Liver (tissue), 7 donors: ENCODE measurements at regions not wholly inside any gene's neighbourhood (a gene's known extent, or its start where the extent isn't known, plus 50 kb on each side); places are given as distances from the start of the nearest gene placed in this dataset.

Experiments used
- DNase-seq: peaks from one replicate; pipeline ENCODE4 v3.0.0-alpha.2; 2017; ENCODE audit warnings: low spot score
- H3K27ac ChIP-seq, 2 donors: one replicate each; pipeline ENCODE4 v1.7.0; 2013; ENCODE audit warnings: inconsistent platforms in 2 of 2, low read length in 2 of 2, control low read depth in 1 of 2, low read depth in 1 of 2, mild to moderate bottlenecking in 1 of 2
- H3K27me3 ChIP-seq, 4 donors: one replicate each; pipeline versions ENCODE4 v1.6.1 to v1.7.0; 2013; ENCODE audit warnings: low read length in 3 of 4, inconsistent platforms in 1 of 4, mild to moderate bottlenecking in 1 of 4, moderate library complexity in 1 of 4; ENCODE audit not compliant: control insufficient read depth in 4 of 4, insufficient read depth in 4 of 4
- H3K36me3 ChIP-seq, 4 donors: one replicate each; pipeline versions ENCODE4 v1.6.1 to v1.7.0; 2013; ENCODE audit warnings: low read length in 3 of 4, mild to moderate bottlenecking in 3 of 4, low read depth in 1 of 4, moderate library complexity in 1 of 4; ENCODE audit not compliant: control insufficient read depth in 4 of 4, insufficient read depth in 3 of 4
- H3K4me1 ChIP-seq, 4 donors: one replicate each; pipeline versions ENCODE4 v1.6.1 to v1.7.0; 2013; ENCODE audit warnings: low read length in 3 of 4, mild to moderate bottlenecking in 3 of 4, moderate library complexity in 1 of 4; ENCODE audit not compliant: control insufficient read depth in 4 of 4, insufficient read depth in 4 of 4
- H3K4me3 ChIP-seq, 3 donors: one replicate each; pipeline versions ENCODE4 v1.6.1 to v1.7.0; 2013; ENCODE audit warnings: low read length in 3 of 3, control low read depth in 1 of 3, low read depth in 1 of 3, mild to moderate bottlenecking in 1 of 3
- H3K9ac ChIP-seq, 2 donors: one replicate each; pipeline ENCODE4 v1.7.0; 2013; ENCODE audit warnings: low read length in 2 of 2, mild to moderate bottlenecking in 2 of 2, moderate library complexity in 2 of 2, control low read depth in 1 of 2, low read depth in 1 of 2
- H3K9me3 ChIP-seq, 4 donors: one replicate each; pipeline versions ENCODE4 v1.6.1 to v1.7.0; 2013; ENCODE audit warnings: low read length in 3 of 4; ENCODE audit not compliant: control insufficient read depth in 4 of 4
- ATF3 ChIP-seq: IDR thresholded peaks from 2 replicates; pipeline ENCODE4 v1.6.1; 2016; ENCODE audit warnings: antibody characterized with exemption
- EGR1 ChIP-seq, 2 donors: IDR thresholded peaks; 2 replicates each; pipeline ENCODE4 v1.6.1; 2016 to 2018; ENCODE audit warnings: antibody characterized with exemption in 2 of 2, low read depth in 2 of 2
- FOXA1 ChIP-seq: IDR thresholded peaks from 2 replicates; pipeline ENCODE4 v1.6.1; 2016; ENCODE audit warnings: antibody characterized with exemption
- GABPA ChIP-seq, 2 donors: IDR thresholded peaks in 1 of 2; conservative IDR thresholded peaks in 1 of 2; 2 replicates each; pipeline ENCODE4 v1.6.1; 2016; ENCODE audit warnings: antibody characterized with exemption in 2 of 2, mild to moderate bottlenecking in 1 of 2, moderate library complexity in 1 of 2
- HNF4A ChIP-seq, 2 donors: conservative IDR thresholded peaks; 2 replicates each; pipeline ENCODE4 v1.6.1; 2016; ENCODE audit warnings: antibody characterized with exemption in 2 of 2, mild to moderate bottlenecking in 2 of 2
- HNF4G ChIP-seq: IDR thresholded peaks from 2 replicates; pipeline ENCODE4 v1.6.1; 2016; ENCODE audit warnings: antibody characterized with exemption
- JUND ChIP-seq, 2 donors: IDR thresholded peaks; 2 replicates each; pipeline ENCODE4 v1.6.1; 2016; ENCODE audit warnings: antibody characterized with exemption in 2 of 2
- MAX ChIP-seq: IDR thresholded peaks from 2 replicates; pipeline ENCODE4 v1.6.1; 2016; ENCODE audit warnings: antibody characterized with exemption
- NR2F2 ChIP-seq: IDR thresholded peaks from 2 replicates; pipeline ENCODE4 v1.6.1; 2016; ENCODE audit warnings: antibody characterized with exemption
- RAD21 ChIP-seq, 2 donors: IDR thresholded peaks; 2 replicates each; pipeline ENCODE4 v1.6.1; 2016; ENCODE audit warnings: antibody characterized with exemption in 2 of 2, mild to moderate bottlenecking in 2 of 2
- RXRA ChIP-seq, 2 donors: IDR thresholded peaks; 2 replicates each; pipeline ENCODE4 v1.6.1; 2017 to 2018; ENCODE audit warnings: antibody characterized with exemption in 2 of 2, mild to moderate bottlenecking in 1 of 2
- SP1 ChIP-seq: IDR thresholded peaks from 2 replicates; pipeline ENCODE4 v1.6.1; 2018; ENCODE audit warnings: antibody characterized with exemption, mild to moderate bottlenecking
- TAF1 ChIP-seq: conservative IDR thresholded peaks from 2 replicates; pipeline ENCODE4 v1.6.1; 2016; ENCODE audit warnings: antibody characterized with exemption, mild to moderate bottlenecking
- YY1 ChIP-seq: IDR thresholded peaks from 2 replicates; pipeline ENCODE4 v1.6.1; 2016; ENCODE audit warnings: antibody characterized with exemption, mild to moderate bottlenecking
- ZBTB33 ChIP-seq: IDR thresholded peaks from 2 replicates; pipeline ENCODE4 v1.6.1; 2016; ENCODE audit warnings: antibody characterized with exemption
- WGBS: extraction: QIAGEN DNeasy Blood & Tissue Kit; methylation state at CpG from one replicate; pipeline ENCODE4 v1.1.7; 2013; 5-methylcytosine and 5-hydroxymethylcytosine counted together
- TF ChIP-seq, protein P1 (sequence below): IDR thresholded peaks from 2 replicates; pipeline ENCODE4 v1.6.1; 2016; ENCODE audit warnings: antibody characterized with exemption, mild to moderate bottlenecking
- donor health status: healthy.
- donor health status: healthy.
- donor health status: healthy.
- donor health status: healthy.

GRCh38 chrX:148269513-148269912, 230.9 kb upstream of the AFF2 start:
- H3K27ac ChIP-seq: no peak overlapping the region
- no peaks in the 10 kb centered on the region for H3K9me3 ChIP-seq
- DNase-seq: no peak
- TF ChIP-seq YY1 (no peak), HNF4G (no peak), JUND (IDR thresholded peaks at IDR 0.05) (no peak), TAF1 (no peak), RAD21 (IDR thresholded peaks at IDR 0.05) (no peak), EGR1 (IDR thresholded peaks at IDR 0.05; ENCODE audit: low read depth in 2 of 2) (no peak), FOXA1 (no peak), ZBTB33 (no peak), SP1 (no peak), GABPA (IDR thresholded peaks at IDR 0.05 in 1 of 2, conservative IDR thresholded peaks at IDR 0.05 in 1 of 2) (no peak), NR2F2 (no peak), HNF4A (conservative IDR thresholded peaks at IDR 0.05) (no peak), MAX (no peak), ATF3 (no peak), RXRA (IDR thresholded peaks at IDR 0.05) (no peak)
- TF ChIP-seq, protein P1, sequence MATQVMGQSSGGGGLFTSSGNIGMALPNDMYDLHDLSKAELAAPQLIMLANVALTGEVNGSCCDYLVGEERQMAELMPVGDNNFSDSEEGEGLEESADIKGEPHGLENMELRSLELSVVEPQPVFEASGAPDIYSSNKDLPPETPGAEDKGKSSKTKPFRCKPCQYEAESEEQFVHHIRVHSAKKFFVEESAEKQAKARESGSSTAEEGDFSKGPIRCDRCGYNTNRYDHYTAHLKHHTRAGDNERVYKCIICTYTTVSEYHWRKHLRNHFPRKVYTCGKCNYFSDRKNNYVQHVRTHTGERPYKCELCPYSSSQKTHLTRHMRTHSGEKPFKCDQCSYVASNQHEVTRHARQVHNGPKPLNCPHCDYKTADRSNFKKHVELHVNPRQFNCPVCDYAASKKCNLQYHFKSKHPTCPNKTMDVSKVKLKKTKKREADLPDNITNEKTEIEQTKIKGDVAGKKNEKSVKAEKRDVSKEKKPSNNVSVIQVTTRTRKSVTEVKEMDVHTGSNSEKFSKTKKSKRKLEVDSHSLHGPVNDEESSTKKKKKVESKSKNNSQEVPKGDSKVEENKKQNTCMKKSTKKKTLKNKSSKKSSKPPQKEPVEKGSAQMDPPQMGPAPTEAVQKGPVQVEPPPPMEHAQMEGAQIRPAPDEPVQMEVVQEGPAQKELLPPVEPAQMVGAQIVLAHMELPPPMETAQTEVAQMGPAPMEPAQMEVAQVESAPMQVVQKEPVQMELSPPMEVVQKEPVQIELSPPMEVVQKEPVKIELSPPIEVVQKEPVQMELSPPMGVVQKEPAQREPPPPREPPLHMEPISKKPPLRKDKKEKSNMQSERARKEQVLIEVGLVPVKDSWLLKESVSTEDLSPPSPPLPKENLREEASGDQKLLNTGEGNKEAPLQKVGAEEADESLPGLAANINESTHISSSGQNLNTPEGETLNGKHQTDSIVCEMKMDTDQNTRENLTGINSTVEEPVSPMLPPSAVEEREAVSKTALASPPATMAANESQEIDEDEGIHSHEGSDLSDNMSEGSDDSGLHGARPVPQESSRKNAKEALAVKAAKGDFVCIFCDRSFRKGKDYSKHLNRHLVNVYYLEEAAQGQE: no peak
- H3K9ac ChIP-seq: no peak overlapping the region
- H3K27me3 ChIP-seq: peaks cover 0 to 3% (median 0%) of the 10 kb centered on the region in 4 donors
- H3K4me3 ChIP-seq: no peak overlapping the region
- H3K36me3 ChIP-seq: no peaks in the 10 kb centered on the region
- no peaks in the 10 kb centered on the region for H3K4me1 ChIP-seq
- WGBS: 56% methylated on average over 3 of the region's 3 CpGs

DNA sequence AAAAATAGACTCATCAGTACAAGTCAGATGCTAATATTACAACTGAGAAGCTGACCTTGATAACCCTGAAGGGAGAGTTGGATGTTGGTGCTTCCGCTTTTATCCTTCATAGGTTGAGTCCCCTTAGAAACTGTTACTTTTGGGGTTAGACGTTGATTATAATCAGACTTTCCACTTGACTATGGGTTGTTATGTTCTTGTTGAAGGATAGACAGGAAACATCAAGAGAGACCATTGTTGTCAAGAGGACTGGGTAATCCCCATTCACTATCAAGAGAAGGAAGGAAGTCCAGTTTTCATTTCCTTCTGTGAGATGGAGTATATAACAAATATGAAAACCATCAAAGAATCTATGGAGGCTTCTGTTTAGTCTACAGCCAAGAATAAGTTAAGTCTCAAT, 229.9 kb upstream of the AFF2 start:
- WGBS: 58% methylated on average over 2 of the region's 2 CpGs
- no peaks in the 10 kb centered on the region for H3K27me3 ChIP-seq
- H3K9ac ChIP-seq: no peak overlapping the region
- no peak for TF ChIP-seq JUND (IDR thresholded peaks at IDR 0.05)
- TF ChIP-seq TAF1: no peak
- TF ChIP-seq GABPA (IDR thresholded peaks at IDR 0.05 in 1 of 2, conservative IDR thresholded peaks at IDR 0.05 in 1 of 2): no peak
- no peak for TF ChIP-seq ZBTB33
- TF ChIP-seq MAX: no peak
- TF ChIP-seq RAD21 (IDR thresholded peaks at IDR 0.05): no peak
- no peak for TF ChIP-seq EGR1 (IDR thresholded peaks at IDR 0.05; ENCODE audit: low read depth in 2 of 2)
- TF ChIP-seq YY1: no peak
- no peak for TF ChIP-seq SP1
- H3K27ac ChIP-seq: no peak overlapping the region
- no peaks in the 10 kb centered on the region for H3K36me3 ChIP-seq
- H3K4me1 ChIP-seq: no peaks in the 10 kb centered on the region
- H3K4me3 ChIP-seq: no peak overlapping the region
- DNase-seq: no peak
- H3K9me3 ChIP-seq: no peaks in the 10 kb centered on the region
